KMS-11 (cell line): ENCODE measurements at regions not wholly inside any gene's neighbourhood (a gene's known extent, or its start where the extent isn't known, plus 50 kb on each side); places are given as distances from the start of the nearest gene placed in this dataset.

ENCODE experiments used
- H2AFZ ChIP-seq: fragments of 200-600 bp; sonication (generic); 2 replicates; pipeline ENCODE4 v1.6.1; 2016; ENCODE audit warnings: antibody characterized with exemption, mixed run types, low read depth
- H3K27ac ChIP-seq: fragments of 200-600 bp; sonication (generic); 2 replicates; pipeline ENCODE4 v1.6.1; 2016; ENCODE audit warnings: mild to moderate bottlenecking, mixed run types
- H3K27me3 ChIP-seq: fragments of 200-600 bp; sonication (generic); 2 replicates; pipeline ENCODE4 v1.6.1; 2017; ENCODE audit warnings: mild to moderate bottlenecking, low read depth, mixed run types, moderate library complexity; ENCODE audit not compliant: insufficient read depth
- H3K36me3 ChIP-seq: fragments of 200-600 bp; sonication (generic); 2 replicates; pipeline ENCODE4 v1.6.1; 2017; ENCODE audit warnings: mild to moderate bottlenecking, mixed run types; ENCODE audit not compliant: insufficient read depth
- H3K4me1 ChIP-seq: fragments of 200-600 bp; sonication (generic); 2 replicates; pipeline ENCODE4 v1.6.1; 2016; ENCODE audit warnings: mild to moderate bottlenecking, low read depth, mixed run types; ENCODE audit not compliant: poor library complexity, severe bottlenecking
- H3K4me2 ChIP-seq: fragments of 200-600 bp; sonication (generic); 2 replicates; pipeline ENCODE4 v1.7.0; 2016; ENCODE audit warnings: mild to moderate bottlenecking, mixed run types
- H3K4me3 ChIP-seq: fragments of 200-600 bp; sonication (generic); IDR thresholded peaks from 2 replicates; pipeline ENCODE4 v1.6.1; 2017; ENCODE audit warnings: low read depth, low read length, mixed read lengths; ENCODE audit not compliant: insufficient read depth
- H3K79me2 ChIP-seq: fragments of 200-600 bp; sonication (generic); 2 replicates; pipeline ENCODE4 v1.6.1; 2016; ENCODE audit warnings: low read depth, mixed run types; ENCODE audit not compliant: insufficient read depth
- H3K9ac ChIP-seq: fragments of 200-600 bp; sonication (generic); 2 replicates; pipeline ENCODE4 v1.6.1; 2016; ENCODE audit warnings: mild to moderate bottlenecking, mixed run types
- H4K20me1 ChIP-seq: fragments of 200-600 bp; sonication (generic); 2 replicates; pipeline ENCODE4 v1.6.1; 2016; ENCODE audit warnings: mild to moderate bottlenecking, mixed run types; ENCODE audit not compliant: insufficient read depth
- TF ChIP-seq, protein P1 (sequence below): fragments of 200-600 bp; sonication (generic); conservative IDR thresholded peaks from 2 replicates; pipeline ENCODE4 v1.6.1; 2017; ENCODE audit warnings: low read depth, mild to moderate bottlenecking, antibody characterized with exemption, low read length, moderate library complexity, mixed read lengths

GRCh38 chr13:37366044-37366770 is 232.4 kb downstream of the POSTN start:
- Histone ChIP-seq H3K4me1 (no peaks in the 10 kb centered on the region), H3K4me2 (no peak overlapping the region), H2AFZ (no peak overlapping the region), H3K27me3 (no peaks in the 10 kb centered on the region), H3K27ac (no peak overlapping the region), H4K20me1 (no peaks in the 10 kb centered on the region), H3K36me3 (no peaks in the 10 kb centered on the region), H3K4me3 (no peak overlapping the region), H3K9ac (no peak overlapping the region), H3K79me2 (no peaks in the 10 kb centered on the region)
- TF ChIP-seq, protein P1, sequence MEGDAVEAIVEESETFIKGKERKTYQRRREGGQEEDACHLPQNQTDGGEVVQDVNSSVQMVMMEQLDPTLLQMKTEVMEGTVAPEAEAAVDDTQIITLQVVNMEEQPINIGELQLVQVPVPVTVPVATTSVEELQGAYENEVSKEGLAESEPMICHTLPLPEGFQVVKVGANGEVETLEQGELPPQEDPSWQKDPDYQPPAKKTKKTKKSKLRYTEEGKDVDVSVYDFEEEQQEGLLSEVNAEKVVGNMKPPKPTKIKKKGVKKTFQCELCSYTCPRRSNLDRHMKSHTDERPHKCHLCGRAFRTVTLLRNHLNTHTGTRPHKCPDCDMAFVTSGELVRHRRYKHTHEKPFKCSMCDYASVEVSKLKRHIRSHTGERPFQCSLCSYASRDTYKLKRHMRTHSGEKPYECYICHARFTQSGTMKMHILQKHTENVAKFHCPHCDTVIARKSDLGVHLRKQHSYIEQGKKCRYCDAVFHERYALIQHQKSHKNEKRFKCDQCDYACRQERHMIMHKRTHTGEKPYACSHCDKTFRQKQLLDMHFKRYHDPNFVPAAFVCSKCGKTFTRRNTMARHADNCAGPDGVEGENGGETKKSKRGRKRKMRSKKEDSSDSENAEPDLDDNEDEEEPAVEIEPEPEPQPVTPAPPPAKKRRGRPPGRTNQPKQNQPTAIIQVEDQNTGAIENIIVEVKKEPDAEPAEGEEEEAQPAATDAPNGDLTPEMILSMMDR, result no peak

DNA sequence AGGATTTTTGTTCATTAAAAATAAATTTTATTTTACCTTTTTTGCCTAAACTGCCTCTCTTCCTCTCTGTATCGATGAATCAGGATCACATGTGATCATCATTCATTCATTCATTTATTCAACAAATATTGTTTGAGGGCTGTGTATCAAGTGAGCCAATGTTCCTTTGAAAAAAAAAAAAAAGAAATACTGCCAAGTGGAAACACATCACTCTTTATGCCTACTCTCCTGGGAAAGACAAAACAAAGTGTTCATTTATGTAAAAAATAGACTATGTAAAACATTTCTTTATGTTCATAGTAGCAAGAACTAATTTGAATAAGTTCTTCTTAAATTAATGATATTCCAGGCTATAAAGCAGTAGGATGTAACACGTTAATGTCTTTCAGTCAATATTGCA is 233.1 kb downstream of the POSTN start:
- Histone ChIP-seq H4K20me1 (no peaks in the 10 kb centered on the region), H3K4me3 (no peak overlapping the region), H3K27ac (no peak overlapping the region), H3K4me1 (no peaks in the 10 kb centered on the region), H3K9ac (no peak overlapping the region), H3K27me3 (no peaks in the 10 kb centered on the region), H3K4me2 (no peak overlapping the region), H3K36me3 (no peaks in the 10 kb centered on the region), H3K79me2 (no peaks in the 10 kb centered on the region), H2AFZ (no peak overlapping the region)
- TF ChIP-seq, protein P1, result no peak

DNA sequence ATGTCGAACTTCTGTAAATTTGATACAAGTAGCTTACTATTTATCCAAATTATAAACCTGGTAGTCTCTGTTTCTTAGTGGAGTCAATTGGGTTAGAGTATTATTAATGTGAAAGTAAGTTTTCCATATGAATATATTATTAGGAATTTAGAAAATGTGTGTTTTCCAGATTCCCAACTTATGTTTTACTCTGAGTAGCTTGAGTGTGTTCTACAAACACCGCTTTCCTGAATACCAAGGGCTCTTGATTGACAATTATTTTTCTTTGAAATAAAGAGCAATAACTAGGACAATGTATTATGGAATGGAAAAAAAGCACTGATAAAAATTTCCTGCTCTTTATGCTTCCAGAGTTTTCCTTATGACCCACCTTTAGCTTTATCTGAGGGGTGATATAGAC is 233.6 kb downstream of the POSTN start:
- H4K20me1 ChIP-seq, result no peaks in the 10 kb centered on the region

DNA sequence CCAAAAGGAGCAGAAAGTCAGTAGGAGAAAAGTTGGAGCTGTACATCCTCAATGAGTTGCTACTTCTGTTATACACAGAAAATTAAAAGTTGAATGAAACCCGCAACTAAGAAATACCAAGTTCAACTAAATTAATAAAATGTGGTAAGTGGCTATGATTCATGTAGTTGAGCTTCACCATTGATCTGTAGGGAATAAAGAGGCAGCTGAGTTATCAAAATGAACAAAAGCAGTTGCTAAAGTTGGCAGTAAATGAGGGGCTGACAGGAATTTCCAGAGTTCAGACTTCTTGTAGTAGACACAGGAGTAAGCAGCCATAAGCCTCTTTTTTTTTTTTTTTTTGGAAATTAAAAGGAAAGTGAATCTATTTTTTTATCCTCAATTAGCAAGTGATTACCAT is 234.6 kb downstream of the POSTN start:
- Histone ChIP-seq H2AFZ (no peak overlapping the region), H3K27ac (no peak overlapping the region)
- TF ChIP-seq, protein P1, result no peak

More for the DNA sequence above, 233.6 kb downstream of the POSTN start:
- no peaks in the 10 kb centered on the region for H3K27me3 ChIP-seq
- TF ChIP-seq, protein P1, result no peak
- no peaks in the 10 kb centered on the region for H3K36me3 ChIP-seq
- no peak overlapping the region for H3K27ac ChIP-seq
- H3K4me1 ChIP-seq, result no peaks in the 10 kb centered on the region
- H3K4me2 ChIP-seq, result no peak overlapping the region
- no peaks in the 10 kb centered on the region for H3K79me2 ChIP-seq
- H3K9ac ChIP-seq, result no peak overlapping the region
- no peak overlapping the region for H2AFZ ChIP-seq
- no peak overlapping the region for H3K4me3 ChIP-seq

More for the DNA sequence above, 234.6 kb downstream of the POSTN start:
- Histone ChIP-seq H3K79me2 (no peaks in the 10 kb centered on the region), H3K9ac (no peak overlapping the region), H4K20me1 (no peaks in the 10 kb centered on the region), H3K4me1 (no peaks in the 10 kb centered on the region), H3K4me2 (no peak overlapping the region), H3K36me3 (no peaks in the 10 kb centered on the region), H3K27me3 (no peaks in the 10 kb centered on the region), H3K4me3 (no peak overlapping the region)
